ENCODE measurements at regions not wholly inside any gene's neighbourhood (a gene's known extent, or its start where the extent isn't known, plus 50 kb on each side); places are given as distances from the start of the nearest gene placed in this dataset.

DNA sequence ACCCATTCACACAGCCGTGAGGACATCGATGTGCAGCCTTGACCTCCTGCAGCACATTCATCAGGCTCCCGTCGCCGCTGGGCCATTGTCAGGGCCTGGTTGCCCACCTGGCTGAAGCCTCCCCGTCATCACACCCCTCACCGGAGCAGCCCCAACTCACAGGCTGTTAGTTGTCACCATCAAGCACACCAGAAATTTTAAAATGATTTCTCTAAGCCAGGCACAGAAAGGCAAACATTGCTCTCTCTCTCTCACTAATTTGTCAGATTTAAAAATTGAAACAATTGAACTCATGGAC, 167.1 kb downstream of the RTP5 start:
- no peak for ATAC-seq
- TF ChIP-seq PPARA (CRISPR knock-in tag; IDR thresholded peaks at IDR 0.05; ENCODE audit: borderline replicate concordance), result no peak
- TF ChIP-seq, protein P1, sequence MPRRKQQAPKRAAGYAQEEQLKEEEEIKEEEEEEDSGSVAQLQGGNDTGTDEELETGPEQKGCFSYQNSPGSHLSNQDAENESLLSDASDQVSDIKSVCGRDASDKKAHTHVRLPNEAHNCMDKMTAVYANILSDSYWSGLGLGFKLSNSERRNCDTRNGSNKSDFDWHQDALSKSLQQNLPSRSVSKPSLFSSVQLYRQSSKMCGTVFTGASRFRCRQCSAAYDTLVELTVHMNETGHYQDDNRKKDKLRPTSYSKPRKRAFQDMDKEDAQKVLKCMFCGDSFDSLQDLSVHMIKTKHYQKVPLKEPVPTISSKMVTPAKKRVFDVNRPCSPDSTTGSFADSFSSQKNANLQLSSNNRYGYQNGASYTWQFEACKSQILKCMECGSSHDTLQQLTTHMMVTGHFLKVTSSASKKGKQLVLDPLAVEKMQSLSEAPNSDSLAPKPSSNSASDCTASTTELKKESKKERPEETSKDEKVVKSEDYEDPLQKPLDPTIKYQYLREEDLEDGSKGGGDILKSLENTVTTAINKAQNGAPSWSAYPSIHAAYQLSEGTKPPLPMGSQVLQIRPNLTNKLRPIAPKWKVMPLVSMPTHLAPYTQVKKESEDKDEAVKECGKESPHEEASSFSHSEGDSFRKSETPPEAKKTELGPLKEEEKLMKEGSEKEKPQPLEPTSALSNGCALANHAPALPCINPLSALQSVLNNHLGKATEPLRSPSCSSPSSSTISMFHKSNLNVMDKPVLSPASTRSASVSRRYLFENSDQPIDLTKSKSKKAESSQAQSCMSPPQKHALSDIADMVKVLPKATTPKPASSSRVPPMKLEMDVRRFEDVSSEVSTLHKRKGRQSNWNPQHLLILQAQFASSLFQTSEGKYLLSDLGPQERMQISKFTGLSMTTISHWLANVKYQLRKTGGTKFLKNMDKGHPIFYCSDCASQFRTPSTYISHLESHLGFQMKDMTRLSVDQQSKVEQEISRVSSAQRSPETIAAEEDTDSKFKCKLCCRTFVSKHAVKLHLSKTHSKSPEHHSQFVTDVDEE (CRISPR knock-in tag; IDR thresholded peaks at IDR 0.05), result no peak
- no peak for TF ChIP-seq ZNF70 (CRISPR knock-in tag; IDR thresholded peaks at IDR 0.05)
- TF ChIP-seq, protein P2, sequence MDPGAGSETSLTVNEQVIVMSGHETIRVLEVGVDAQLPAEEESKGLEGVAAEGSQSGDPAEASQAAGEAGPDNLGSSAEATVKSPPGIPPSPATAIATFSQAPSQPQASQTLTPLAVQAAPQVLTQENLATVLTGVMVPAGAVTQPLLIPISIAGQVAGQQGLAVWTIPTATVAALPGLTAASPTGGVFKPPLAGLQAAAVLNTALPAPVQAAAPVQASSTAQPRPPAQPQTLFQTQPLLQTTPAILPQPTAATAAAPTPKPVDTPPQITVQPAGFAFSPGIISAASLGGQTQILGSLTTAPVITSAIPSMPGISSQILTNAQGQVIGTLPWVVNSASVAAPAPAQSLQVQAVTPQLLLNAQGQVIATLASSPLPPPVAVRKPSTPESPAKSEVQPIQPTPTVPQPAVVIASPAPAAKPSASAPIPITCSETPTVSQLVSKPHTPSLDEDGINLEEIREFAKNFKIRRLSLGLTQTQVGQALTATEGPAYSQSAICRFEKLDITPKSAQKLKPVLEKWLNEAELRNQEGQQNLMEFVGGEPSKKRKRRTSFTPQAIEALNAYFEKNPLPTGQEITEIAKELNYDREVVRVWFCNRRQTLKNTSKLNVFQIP (CRISPR knock-in tag; IDR thresholded peaks at IDR 0.05; ENCODE audit: borderline replicate concordance, low read depth), result no peak
- TF ChIP-seq ZFP3 (CRISPR knock-in tag; IDR thresholded peaks at IDR 0.05), result no peak
- TF ChIP-seq ARNTL (CRISPR knock-in tag; IDR thresholded peaks at IDR 0.05; ENCODE audit: borderline replicate concordance, low read depth), result no peak
- TF ChIP-seq ISL1 (CRISPR knock-in tag; IDR thresholded peaks at IDR 0.05), result no peak
- no peak for TF ChIP-seq ZFP30 (CRISPR knock-in tag; IDR thresholded peaks at IDR 0.05)
- TF ChIP-seq, protein P3, sequence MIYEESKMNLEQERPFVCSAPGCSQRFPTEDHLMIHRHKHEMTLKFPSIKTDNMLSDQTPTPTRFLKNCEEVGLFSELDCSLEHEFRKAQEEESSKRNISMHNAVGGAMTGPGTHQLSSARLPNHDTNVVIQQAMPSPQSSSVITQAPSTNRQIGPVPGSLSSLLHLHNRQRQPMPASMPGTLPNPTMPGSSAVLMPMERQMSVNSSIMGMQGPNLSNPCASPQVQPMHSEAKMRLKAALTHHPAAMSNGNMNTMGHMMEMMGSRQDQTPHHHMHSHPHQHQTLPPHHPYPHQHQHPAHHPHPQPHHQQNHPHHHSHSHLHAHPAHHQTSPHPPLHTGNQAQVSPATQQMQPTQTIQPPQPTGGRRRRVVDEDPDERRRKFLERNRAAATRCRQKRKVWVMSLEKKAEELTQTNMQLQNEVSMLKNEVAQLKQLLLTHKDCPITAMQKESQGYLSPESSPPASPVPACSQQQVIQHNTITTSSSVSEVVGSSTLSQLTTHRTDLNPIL (CRISPR knock-in tag; IDR thresholded peaks at IDR 0.05; ENCODE audit: low read depth), result no peak
- TF ChIP-seq ESRRG (CRISPR knock-in tag; IDR thresholded peaks at IDR 0.05), result no peak

DNA sequence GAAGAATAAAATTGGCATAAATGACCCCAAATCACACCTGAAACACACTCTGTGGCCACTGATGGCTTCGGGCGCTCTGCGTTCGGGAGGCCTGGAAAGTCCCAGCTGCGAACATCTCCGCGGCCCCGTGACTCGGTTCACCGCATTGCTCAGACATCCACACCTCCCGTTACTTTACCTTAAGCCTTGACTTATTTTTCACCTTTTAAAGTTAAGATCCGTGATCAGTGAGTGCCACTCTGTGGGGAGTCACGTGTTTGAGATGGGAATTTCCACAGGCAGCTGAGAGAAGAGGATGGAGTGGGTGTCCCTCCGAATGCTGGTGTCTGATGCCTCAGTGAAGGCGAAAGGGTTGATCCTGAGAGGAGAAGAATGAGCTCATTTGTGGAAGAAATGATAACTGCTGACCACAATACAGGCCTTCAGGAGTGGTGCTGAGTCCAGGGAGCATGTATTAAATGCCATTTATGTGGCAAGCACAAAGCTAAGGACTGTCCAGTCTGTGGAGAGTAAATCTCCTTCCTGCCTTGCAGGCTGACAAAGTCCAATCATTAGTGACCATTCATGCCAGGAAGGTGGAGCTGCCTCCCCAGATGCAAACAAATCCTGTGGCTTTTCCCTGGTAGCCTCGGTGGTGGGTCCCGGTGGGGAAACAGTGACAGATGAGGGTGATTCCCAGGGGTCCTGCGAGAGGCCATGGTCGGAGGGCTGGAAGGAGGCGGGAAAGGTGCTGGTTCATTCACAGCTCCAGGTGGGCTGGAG, 168.8 kb downstream of the RTP5 start:
- no peak for ATAC-seq
- TF ChIP-seq TCF4 (CRISPR knock-in tag; IDR thresholded peaks at IDR 0.05; ENCODE audit: borderline replicate concordance), result no peak
- TF ChIP-seq RARB (CRISPR knock-in tag; IDR thresholded peaks at IDR 0.05), result no peak
- TF ChIP-seq TOX (CRISPR knock-in tag; IDR thresholded peaks at IDR 0.05; ENCODE audit: borderline replicate concordance), result no peak
- no peak for TF ChIP-seq BACH2 (CRISPR knock-in tag; IDR thresholded peaks at IDR 0.05; ENCODE audit: borderline replicate concordance)
- TF ChIP-seq, protein P4, sequence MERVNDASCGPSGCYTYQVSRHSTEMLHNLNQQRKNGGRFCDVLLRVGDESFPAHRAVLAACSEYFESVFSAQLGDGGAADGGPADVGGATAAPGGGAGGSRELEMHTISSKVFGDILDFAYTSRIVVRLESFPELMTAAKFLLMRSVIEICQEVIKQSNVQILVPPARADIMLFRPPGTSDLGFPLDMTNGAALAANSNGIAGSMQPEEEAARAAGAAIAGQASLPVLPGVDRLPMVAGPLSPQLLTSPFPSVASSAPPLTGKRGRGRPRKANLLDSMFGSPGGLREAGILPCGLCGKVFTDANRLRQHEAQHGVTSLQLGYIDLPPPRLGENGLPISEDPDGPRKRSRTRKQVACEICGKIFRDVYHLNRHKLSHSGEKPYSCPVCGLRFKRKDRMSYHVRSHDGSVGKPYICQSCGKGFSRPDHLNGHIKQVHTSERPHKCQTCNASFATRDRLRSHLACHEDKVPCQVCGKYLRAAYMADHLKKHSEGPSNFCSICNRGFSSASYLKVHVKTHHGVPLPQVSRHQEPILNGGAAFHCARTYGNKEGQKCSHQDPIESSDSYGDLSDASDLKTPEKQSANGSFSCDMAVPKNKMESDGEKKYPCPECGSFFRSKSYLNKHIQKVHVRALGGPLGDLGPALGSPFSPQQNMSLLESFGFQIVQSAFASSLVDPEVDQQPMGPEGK (CRISPR knock-in tag; IDR thresholded peaks at IDR 0.05; ENCODE audit: borderline replicate concordance), result no peak
- TF ChIP-seq, protein P1 (CRISPR knock-in tag; IDR thresholded peaks at IDR 0.05), result no peak
- TF ChIP-seq ZFP3 (CRISPR knock-in tag; IDR thresholded peaks at IDR 0.05), result no peak
- TF ChIP-seq, protein P3 (CRISPR knock-in tag; IDR thresholded peaks at IDR 0.05; ENCODE audit: low read depth), result no peak
- no peak for TF ChIP-seq GLIS3 (CRISPR knock-in tag; IDR thresholded peaks at IDR 0.05)
- no peak for TF ChIP-seq OSR1 (CRISPR knock-in tag; IDR thresholded peaks at IDR 0.05)
- TF ChIP-seq ESRRG (CRISPR knock-in tag; IDR thresholded peaks at IDR 0.05), result no peak
- TF ChIP-seq CSDC2 (CRISPR knock-in tag; IDR thresholded peaks at IDR 0.05), result no peak
- no peak for TF ChIP-seq ZNF70 (CRISPR knock-in tag; IDR thresholded peaks at IDR 0.05)
- TF ChIP-seq, protein P5, sequence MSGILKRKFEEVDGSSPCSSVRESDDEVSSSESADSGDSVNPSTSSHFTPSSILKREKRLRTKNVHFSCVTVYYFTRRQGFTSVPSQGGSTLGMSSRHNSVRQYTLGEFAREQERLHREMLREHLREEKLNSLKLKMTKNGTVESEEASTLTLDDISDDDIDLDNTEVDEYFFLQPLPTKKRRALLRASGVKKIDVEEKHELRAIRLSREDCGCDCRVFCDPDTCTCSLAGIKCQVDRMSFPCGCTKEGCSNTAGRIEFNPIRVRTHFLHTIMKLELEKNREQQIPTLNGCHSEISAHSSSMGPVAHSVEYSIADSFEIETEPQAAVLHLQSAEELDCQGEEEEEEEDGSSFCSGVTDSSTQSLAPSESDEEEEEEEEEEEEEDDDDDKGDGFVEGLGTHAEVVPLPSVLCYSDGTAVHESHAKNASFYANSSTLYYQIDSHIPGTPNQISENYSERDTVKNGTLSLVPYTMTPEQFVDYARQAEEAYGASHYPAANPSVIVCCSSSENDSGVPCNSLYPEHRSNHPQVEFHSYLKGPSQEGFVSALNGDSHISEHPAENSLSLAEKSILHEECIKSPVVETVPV (CRISPR knock-in tag; IDR thresholded peaks at IDR 0.05), result no peak

All from SK-N-SH treated with all-trans-retinoic acid at 6 μM for 48 hours (cell line).